Gastroesophageal sphincter (tissue), 3 donors: ENCODE measurements at regions not wholly inside any gene's neighbourhood (a gene's known extent, or its start where the extent isn't known, plus 50 kb on each side); places are given as distances from the start of the nearest gene placed in this dataset.

ENCODE experiments used
- CTCF ChIP-seq, 4 experiments: fragments of 200-600 bp in 2 of 4; fragments of 450-650 bp in 2 of 4; sonication (generic) in 1 of 4; IDR thresholded peaks; one replicate each; pipeline ENCODE4 v1.5.1; 2017 to 2019; ENCODE audit warnings: antibody characterized with exemption in 4 of 4, mild to moderate bottlenecking in 2 of 4, moderate library complexity in 2 of 4
- EP300 ChIP-seq: sonication (generic); formaldehyde crosslinking; IDR thresholded peaks from one replicate; pipeline ENCODE4 v1.6.1; 2017; ENCODE audit warnings: antibody characterized with exemption, mild to moderate bottlenecking
- POLR2A ChIP-seq, 2 donors: fragments of 450-650 bp; IDR thresholded peaks; one replicate each; pipeline ENCODE4 v1.6.1; 2017; ENCODE audit warnings: antibody characterized with exemption in 2 of 2, mild to moderate bottlenecking in 2 of 2, moderate library complexity in 1 of 2
- POLR2AphosphoS5 ChIP-seq: sonication (generic); formaldehyde crosslinking; IDR thresholded peaks from one replicate; pipeline ENCODE4 v1.6.1; 2017; ENCODE audit warnings: antibody characterized with exemption

- no peak for TF ChIP-seq CTCF (IDR thresholded peaks at IDR 0.05)
- TF ChIP-seq POLR2AphosphoS5: no peak
- no peak for TF ChIP-seq POLR2A (IDR thresholded peaks at IDR 0.05)
- no peak for TF ChIP-seq EP300
Observed at GRCh38 chr2:16718576-16719484, 53.2 kb upstream of the CYRIA start.
